Spinal cord (tissue), 9 donors: ENCODE measurements at regions not wholly inside any gene's neighbourhood (a gene's known extent, or its start where the extent isn't known, plus 50 kb on each side); places are given as distances from the start of the nearest gene placed in this dataset.
"Not testable (repeated sequence)": the region's sequence is repeated elsewhere in the genome, so short reads cannot be mapped to it uniquely, and the experiment has no call there.

Source experiments
- DNase-seq, 6 donors: peaks; one replicate each; pipeline versions ENCODE4 v3.0.0 to v3.0.0-alpha.2; 2013 to 2015; ENCODE audit warnings: low spot score in 6 of 6, low read depth in 4 of 6
- H3K27ac ChIP-seq: one replicate; pipeline ENCODE4 v1.5.1; 2013; ENCODE audit warnings: low read depth, low read length, control low read depth
- H3K27me3 ChIP-seq: one replicate; pipeline ENCODE4 v1.6.1; 2013; ENCODE audit warnings: low read length; ENCODE audit not compliant: control insufficient read depth, insufficient read depth
- H3K36me3 ChIP-seq: one replicate; pipeline ENCODE4 v1.6.1; 2013; ENCODE audit warnings: low read length; ENCODE audit not compliant: control insufficient read depth, insufficient read depth
- H3K4me1 ChIP-seq: one replicate; pipeline ENCODE4 v1.6.1; 2013; ENCODE audit warnings: low read length; ENCODE audit not compliant: control insufficient read depth, insufficient read depth
- H3K4me3 ChIP-seq: one replicate; pipeline ENCODE4 v1.5.1; 2013; ENCODE audit warnings: low read depth, low read length, control low read depth
- H3K9me3 ChIP-seq: one replicate; pipeline ENCODE4 v1.6.1; 2013; ENCODE audit warnings: low read length; ENCODE audit not compliant: control insufficient read depth, insufficient read depth
- WGBS: methylation state at CpG from one replicate; pipeline ENCODE4 v1.1.5; 2013; ENCODE audit warnings: missing lambda C conversion rate; ENCODE audit not compliant: insufficient coverage; 5-methylcytosine and 5-hydroxymethylcytosine counted together
- donor health status: healthy.

- 83% methylated on average over 1 of the region's 1 CpG for WGBS
- H3K36me3 ChIP-seq = no peaks in the 10 kb centered on the region
- no peak overlapping the region for H3K27ac ChIP-seq
Measured at GRCh38 chr20:12928358-12928754, 80.4 kb upstream of the SPTLC3 start.

GRCh38 chr20:12928755-12929401, 79.9 kb upstream of the SPTLC3 start:
- H3K4me3 ChIP-seq = no peak overlapping the region
- WGBS = 69% methylated on average over 1 of the region's 4 CpGs
- no peaks in the 10 kb centered on the region for H3K27me3 ChIP-seq
- DNase-seq = no peak
- H3K27ac ChIP-seq = no peak overlapping the region
- peaks cover 7% of the 10 kb centered on the region for H3K4me1 ChIP-seq
- H3K9me3 ChIP-seq = no peaks in the 10 kb centered on the region
- no peaks in the 10 kb centered on the region for H3K36me3 ChIP-seq

More at GRCh38 chr20:12928358-12928754, 80.4 kb upstream of the SPTLC3 start:
- no peak overlapping the region for H3K4me3 ChIP-seq
- H3K27me3 ChIP-seq = no peaks in the 10 kb centered on the region
- H3K4me1 ChIP-seq = peaks cover 7% of the 10 kb centered on the region
- DNase-seq = no peak
- no peaks in the 10 kb centered on the region for H3K9me3 ChIP-seq

- Histone ChIP-seq H3K9me3 (no peaks in the 10 kb centered on the region), H3K4me1 (no peaks in the 10 kb centered on the region), H3K27me3 (no peaks in the 10 kb centered on the region), H3K27ac (no peak overlapping the region), H3K4me3 (no peak overlapping the region), H3K36me3 (no peaks in the 10 kb centered on the region)
- no peak for DNase-seq
- 68% methylated on average over 3 of the region's 5 CpGs for WGBS
Measured at GRCh38 chr20:12936020-12936419, 72.8 kb upstream of the SPTLC3 start.

- H3K9me3 ChIP-seq = no peaks in the 10 kb centered on the region
- no peak overlapping the region for H3K27ac ChIP-seq
- H3K27me3 ChIP-seq = no peaks in the 10 kb centered on the region
- H3K4me3 ChIP-seq = no peak overlapping the region
- no peak for DNase-seq
- no peaks in the 10 kb centered on the region for H3K4me1 ChIP-seq
- no peaks in the 10 kb centered on the region for H3K36me3 ChIP-seq
- WGBS = no CpG with 5 or more reads among the region's 6 CpGs
Measured at GRCh38 chr20:12936524-12936923, 72.2 kb upstream of the SPTLC3 start.

GRCh38 chr20:12941025-12941424, 67.7 kb upstream of the SPTLC3 start:
- H3K9me3 ChIP-seq = no peaks in the 10 kb centered on the region
- no peak for DNase-seq
- no peaks in the 10 kb centered on the region for H3K4me1 ChIP-seq
- WGBS = 100% methylated on average over 1 of the region's 1 CpG
- no peak overlapping the region for H3K4me3 ChIP-seq
- H3K36me3 ChIP-seq = no peaks in the 10 kb centered on the region
- no peak overlapping the region for H3K27ac ChIP-seq
- no peaks in the 10 kb centered on the region for H3K27me3 ChIP-seq

GRCh38 chr20:12942123-12942522, 66.6 kb upstream of the SPTLC3 start:
- DNase-seq = no peak
- no peak overlapping the region for H3K4me3 ChIP-seq
- 100% methylated on average over 1 of the region's 2 CpGs for WGBS
- no peaks in the 10 kb centered on the region for H3K9me3 ChIP-seq
- no peak overlapping the region for H3K27ac ChIP-seq
- H3K27me3 ChIP-seq = no peaks in the 10 kb centered on the region
- H3K36me3 ChIP-seq = no peaks in the 10 kb centered on the region
- H3K4me1 ChIP-seq = no peaks in the 10 kb centered on the region

GRCh38 chr20:12946789-12947188, 62.0 kb upstream of the SPTLC3 start:
- Histone ChIP-seq H3K27ac (no peak overlapping the region), H3K27me3 (no peaks in the 10 kb centered on the region), H3K36me3 (no peaks in the 10 kb centered on the region), H3K4me1 (no peaks in the 10 kb centered on the region), H3K9me3 (no peaks in the 10 kb centered on the region), H3K4me3 (no peak overlapping the region)
- DNase-seq = no peak

- no peak for DNase-seq
- no peaks in the 10 kb centered on the region for H3K9me3 ChIP-seq
- no peaks in the 10 kb centered on the region for H3K36me3 ChIP-seq
- H3K27me3 ChIP-seq = no peaks in the 10 kb centered on the region
- no peaks in the 10 kb centered on the region for H3K4me1 ChIP-seq
- 80% methylated on average over 1 of the region's 3 CpGs for WGBS
- no peak overlapping the region for H3K27ac ChIP-seq
- no peak overlapping the region for H3K4me3 ChIP-seq
Measured at GRCh38 chr20:12947691-12948090, 61.1 kb upstream of the SPTLC3 start.

- 81% methylated on average over 4 of the region's 4 CpGs for WGBS
Measured at GRCh38 chr20:12949429-12949980, 59.3 kb upstream of the SPTLC3 start.

GRCh38 chr20:12954254-12954653, 54.5 kb upstream of the SPTLC3 start:
- not testable (repeated sequence) for H3K27me3 ChIP-seq, H3K4me3 ChIP-seq, DNase-seq, H3K27ac ChIP-seq, H3K4me1 ChIP-seq, H3K9me3 ChIP-seq, H3K36me3 ChIP-seq

More at GRCh38 chr20:12949429-12949980, 59.3 kb upstream of the SPTLC3 start:
- H3K4me3 ChIP-seq = no peak overlapping the region
- no peaks in the 10 kb centered on the region for H3K9me3 ChIP-seq
- no peak overlapping the region for H3K27ac ChIP-seq
- no peaks in the 10 kb centered on the region for H3K36me3 ChIP-seq
- no peak for DNase-seq
- no peaks in the 10 kb centered on the region for H3K27me3 ChIP-seq
- no peaks in the 10 kb centered on the region for H3K4me1 ChIP-seq
